NCI-H1930 (cell line): ENCODE measurements at regions not wholly inside any gene's neighbourhood (a gene's known extent, or its start where the extent isn't known, plus 50 kb on each side); places are given as distances from the start of the nearest gene placed in this dataset.

ENCODE experiments used
- DNase-seq, 2 experiments: peaks; one replicate each; lab custom pipeline; 2025; lab: John Stamatoyannopoulos, UW

GRCh38 chr18:70507970-70508369 is 219.1 kb downstream of the SOCS6 start:
- no peak for DNase-seq

GRCh38 chr18:70506511-70506910 is 217.7 kb downstream of the SOCS6 start:
- no peak for DNase-seq

- DNase-seq, result no peak
Measured at GRCh38 chr18:70503060-70503459, 214.2 kb downstream of the SOCS6 start.

GRCh38 chr18:70501358-70501757 is 212.5 kb downstream of the SOCS6 start:
- no peak for DNase-seq

GRCh38 chr18:70500748-70501147 is 211.9 kb downstream of the SOCS6 start:
- no peak for DNase-seq

GRCh38 chr18:70499218-70499691 is 210.4 kb downstream of the SOCS6 start:
- no peak for DNase-seq

GRCh38 chr18:70496353-70497294 is 207.8 kb downstream of the SOCS6 start:
- DNase-seq, result no peak

GRCh38 chr18:70494524-70494923 is 205.7 kb downstream of the SOCS6 start:
- no peak for DNase-seq

- DNase-seq, result no peak
Measured at GRCh38 chr18:70493461-70493860, 204.6 kb downstream of the SOCS6 start.

- peak; percentile 8 to 25 for DNase-seq
Measured at GRCh38 chr18:70491734-70492348, 203.0 kb downstream of the SOCS6 start.

GRCh38 chr18:70489986-70490933 is 201.4 kb downstream of the SOCS6 start:
- peak; percentile 16 to 32 for DNase-seq

GRCh38 chr18:70489571-70489970 is 200.7 kb downstream of the SOCS6 start:
- DNase-seq, result no peak

GRCh38 chr18:70469916-70470315 is 181.1 kb downstream of the SOCS6 start:
- DNase-seq, result no peak

- DNase-seq, result no peak
Measured at GRCh38 chr18:70468861-70469547, 180.2 kb downstream of the SOCS6 start.

GRCh38 chr18:70464343-70465114 is 175.7 kb downstream of the SOCS6 start:
- peak; percentile 16 to 74 for DNase-seq

- no peak for DNase-seq
Measured at GRCh38 chr18:70463085-70463484, 174.2 kb downstream of the SOCS6 start.

GRCh38 chr18:70462078-70462439 is 173.2 kb downstream of the SOCS6 start:
- DNase-seq, result no peak

- no peak for DNase-seq
Measured at GRCh38 chr18:70461323-70462077, 172.7 kb downstream of the SOCS6 start.

GRCh38 chr18:70459731-70460130 is 170.9 kb downstream of the SOCS6 start:
- no peak for DNase-seq

- DNase-seq, result no peak
Measured at GRCh38 chr18:70459251-70459650, 170.4 kb downstream of the SOCS6 start.
